HG03439 (cell line): ENCODE measurements at regions not wholly inside any gene's neighbourhood (a gene's known extent, or its start where the extent isn't known, plus 50 kb on each side); places are given as distances from the start of the nearest gene placed in this dataset.
"Not testable (repeated sequence)": the region's sequence is repeated elsewhere in the genome, so short reads cannot be mapped to it uniquely, and the experiment has no call there.

ENCODE experiments used
- ATAC-seq: cut with Tn5 transposase; IDR thresholded peaks from one replicate; pipeline ENCODE4 v1.9.1; 2021; ENCODE audit warnings: mild to moderate bottlenecking, moderate library complexity; ENCODE audit not compliant: unreplicated experiment

GRCh38 chr18:76721207-76721996 is 101.0 kb upstream of the ZNF236 start:
- ATAC-seq: no peak

GRCh38 chr18:76720683-76721082 is 101.7 kb upstream of the ZNF236 start:
- no peak for ATAC-seq

- ATAC-seq: no peak
Observed at GRCh38 chr18:76715012-76715610, 107.2 kb upstream of the ZNF236 start.

- no peak for ATAC-seq
Observed at GRCh38 chr18:76713432-76713831, 108.9 kb upstream of the ZNF236 start.

GRCh38 chr18:76712511-76713140 is 109.7 kb upstream of the ZNF236 start:
- ATAC-seq: no peak

GRCh38 chr18:76710646-76711520 is 111.5 kb upstream of the ZNF236 start:
- ATAC-seq: no peak

- ATAC-seq: peak; percentile 73
Observed at GRCh38 chr18:76709659-76710645, 112.4 kb upstream of the ZNF236 start.

GRCh38 chr18:76708722-76709353 is 113.5 kb upstream of the ZNF236 start:
- no peak for ATAC-seq

GRCh38 chr18:76708071-76708721 is 114.2 kb upstream of the ZNF236 start:
- no peak for ATAC-seq

- ATAC-seq: no peak
Observed at GRCh38 chr18:76707534-76707933, 114.8 kb upstream of the ZNF236 start.

- not testable (repeated sequence) for ATAC-seq
Observed at GRCh38 chr18:76704589-76704988, 117.8 kb upstream of the ZNF236 start.

GRCh38 chr18:76699923-76700322 is 122.4 kb upstream of the ZNF236 start:
- no peak for ATAC-seq

GRCh38 chr18:76697441-76697901 is 124.9 kb upstream of the ZNF236 start:
- no peak for ATAC-seq

GRCh38 chr18:76691800-76692199 is 130.6 kb upstream of the ZNF236 start:
- no peak for ATAC-seq

- ATAC-seq: no peak
Observed at GRCh38 chr18:76689646-76690264, 132.6 kb upstream of the ZNF236 start.

GRCh38 chr18:76688724-76689472 is 133.5 kb upstream of the ZNF236 start:
- no peak for ATAC-seq

- ATAC-seq: peak; percentile 31
Observed at GRCh38 chr18:76687304-76687962, 134.9 kb upstream of the ZNF236 start.
